Skin epidermis (tissue), 12 donors: ENCODE measurements at regions not wholly inside any gene's neighbourhood (a gene's known extent, or its start where the extent isn't known, plus 50 kb on each side); places are given as distances from the start of the nearest gene placed in this dataset.

ENCODE experiments used
- H3K27ac ChIP-seq, 21 experiments: fragments of 200-600 bp; sonication (generic) in 11 of 21; one replicate each; pipeline ENCODE4 v1.5.0; 2020; ENCODE audit warnings: mild to moderate bottlenecking in 3 of 21, inconsistent platforms in 2 of 21, moderate library complexity in 2 of 21
- H3K4me3 ChIP-seq, 7 experiments: fragments of 200-600 bp; sonication (generic) in 2 of 7; one replicate each; pipeline ENCODE4 v1.5.0; 2020; ENCODE audit warnings: inconsistent platforms in 2 of 7, mild to moderate bottlenecking in 2 of 7, moderate library complexity in 1 of 7

GRCh38 chr10:8596929-8597472 is 542.5 kb downstream of the GATA3 start:
- Histone ChIP-seq H3K27ac (peak overlapping the region in 3 of 21 experiments; percentile 40 to 60 (median 43)), H3K4me3 (no peak overlapping the region)

GRCh38 chr10:8600192-8600591 is 545.7 kb downstream of the GATA3 start:
- H3K27ac ChIP-seq, result no peak overlapping the region
- H3K4me3 ChIP-seq, result no peak overlapping the region

- Histone ChIP-seq H3K27ac (no peak overlapping the region), H3K4me3 (no peak overlapping the region)
Observed at GRCh38 chr10:8602821-8603220, 548.3 kb downstream of the GATA3 start.

- Histone ChIP-seq H3K27ac (no peak overlapping the region), H3K4me3 (no peak overlapping the region)
Observed at GRCh38 chr10:8614054-8614565, 559.6 kb downstream of the GATA3 start.

GRCh38 chr10:8615118-8615517 is 560.6 kb downstream of the GATA3 start:
- no peak overlapping the region for H3K4me3 ChIP-seq
- no peak overlapping the region for H3K27ac ChIP-seq

- H3K4me3 ChIP-seq, result no peak overlapping the region
- no peak overlapping the region for H3K27ac ChIP-seq
Observed at GRCh38 chr10:8616166-8616565, 561.7 kb downstream of the GATA3 start.

GRCh38 chr10:8617792-8618191 is 563.3 kb downstream of the GATA3 start:
- Histone ChIP-seq H3K27ac (no peak overlapping the region), H3K4me3 (no peak overlapping the region)

GRCh38 chr10:8618834-8619233 is 564.3 kb downstream of the GATA3 start:
- Histone ChIP-seq H3K27ac (no peak overlapping the region), H3K4me3 (no peak overlapping the region)

- H3K4me3 ChIP-seq, result no peak overlapping the region
- H3K27ac ChIP-seq, result no peak overlapping the region
Observed at GRCh38 chr10:8628351-8628750, 573.9 kb downstream of the GATA3 start.

GRCh38 chr10:8633909-8634308 is 579.4 kb downstream of the GATA3 start:
- Histone ChIP-seq H3K4me3 (no peak overlapping the region), H3K27ac (no peak overlapping the region)

GRCh38 chr10:8636371-8636770 is 581.9 kb downstream of the GATA3 start:
- no peak overlapping the region for H3K27ac ChIP-seq
- no peak overlapping the region for H3K4me3 ChIP-seq

- peak overlapping the region in 1 of 21 experiments; percentile 42 for H3K27ac ChIP-seq
- H3K4me3 ChIP-seq, result no peak overlapping the region
Observed at GRCh38 chr10:8637640-8638039, 583.2 kb downstream of the GATA3 start.

GRCh38 chr10:8638088-8638672 is 583.7 kb downstream of the GATA3 start:
- peak overlapping the region in 1 of 21 experiments; percentile 16 for H3K27ac ChIP-seq
- no peak overlapping the region for H3K4me3 ChIP-seq

- Histone ChIP-seq H3K4me3 (no peak overlapping the region), H3K27ac (no peak overlapping the region)
Observed at GRCh38 chr10:8639486-8640185, 585.1 kb downstream of the GATA3 start.

GRCh38 chr10:8640301-8640700 is 585.8 kb downstream of the GATA3 start:
- Histone ChIP-seq H3K27ac (no peak overlapping the region), H3K4me3 (no peak overlapping the region)

- H3K4me3 ChIP-seq, result no peak overlapping the region
- no peak overlapping the region for H3K27ac ChIP-seq
Observed at GRCh38 chr10:8640878-8641277, 586.4 kb downstream of the GATA3 start.

- no peak overlapping the region for H3K27ac ChIP-seq
Observed at GRCh38 chr10:8656261-8656660, 601.8 kb downstream of the GATA3 start.

GRCh38 chr10:8659982-8660381 is 605.5 kb downstream of the GATA3 start:
- no peak overlapping the region for H3K4me3 ChIP-seq
- no peak overlapping the region for H3K27ac ChIP-seq

More at GRCh38 chr10:8656261-8656660, 601.8 kb downstream of the GATA3 start:
- no peak overlapping the region for H3K4me3 ChIP-seq

GRCh38 chr10:8661886-8662285 is 607.4 kb downstream of the GATA3 start:
- Histone ChIP-seq H3K4me3 (no peak overlapping the region), H3K27ac (no peak overlapping the region)

GRCh38 chr10:8663131-8663530 is 608.6 kb downstream of the GATA3 start:
- H3K27ac ChIP-seq, result no peak overlapping the region

GRCh38 chr10:8665322-8665721 is 610.8 kb downstream of the GATA3 start:
- H3K27ac ChIP-seq, result no peak overlapping the region
- H3K4me3 ChIP-seq, result no peak overlapping the region

More at GRCh38 chr10:8663131-8663530, 608.6 kb downstream of the GATA3 start:
- H3K4me3 ChIP-seq, result no peak overlapping the region
